Stimulated activated CD4-positive, alpha-beta T cell treated with anti-CD3 and anti-CD28 coated beads, TNF-alpha, amount 100 ng/mL, for 4 hours (primary cell): ENCODE measurements at regions not wholly inside any gene's neighbourhood (a gene's known extent, or its start where the extent isn't known, plus 50 kb on each side); places are given as distances from the start of the nearest gene placed in this dataset.

Experiments
- DNase-seq, 3 experiments: peaks; one replicate each; pipeline ENCODE4 v3.0.0-alpha.2; 2020; ENCODE audit warnings: low read depth in 3 of 3

- DNase-seq = no peak
Observed at GRCh38 chr16:79980650-79981521, 380.3 kb upstream of the MAF start.

GRCh38 chr16:79977940-79978836 is 377.7 kb upstream of the MAF start:
- DNase-seq = no peak

GRCh38 chr16:79973320-79973719 is 372.8 kb upstream of the MAF start:
- DNase-seq = no peak

GRCh38 chr16:79972053-79972704 is 371.6 kb upstream of the MAF start:
- no peak for DNase-seq

GRCh38 chr16:79971237-79971572 is 370.7 kb upstream of the MAF start:
- no peak for DNase-seq

GRCh38 chr16:79970551-79971236 is 370.2 kb upstream of the MAF start:
- DNase-seq = no peak

- no peak for DNase-seq
Observed at GRCh38 chr16:79970087-79970486, 369.6 kb upstream of the MAF start.

- DNase-seq = no peak
Observed at GRCh38 chr16:79969458-79969857, 368.9 kb upstream of the MAF start.

- DNase-seq = no peak
Observed at GRCh38 chr16:79966226-79966625, 365.7 kb upstream of the MAF start.

GRCh38 chr16:79965718-79966117 is 365.2 kb upstream of the MAF start:
- DNase-seq = no peak

- no peak for DNase-seq
Observed at GRCh38 chr16:79964104-79964503, 363.6 kb upstream of the MAF start.

- DNase-seq = no peak
Observed at GRCh38 chr16:79962962-79963361, 362.4 kb upstream of the MAF start.

GRCh38 chr16:79959226-79959625 is 358.7 kb upstream of the MAF start:
- no peak for DNase-seq

GRCh38 chr16:79954921-79955705 is 354.6 kb upstream of the MAF start:
- no peak for DNase-seq

- no peak for DNase-seq
Observed at GRCh38 chr16:79950932-79951719, 350.6 kb upstream of the MAF start.

GRCh38 chr16:79949417-79949816 is 348.9 kb upstream of the MAF start:
- no peak for DNase-seq

GRCh38 chr16:79947771-79948170 is 347.2 kb upstream of the MAF start:
- no peak for DNase-seq

GRCh38 chr16:79946252-79946651 is 345.7 kb upstream of the MAF start:
- DNase-seq = no peak

GRCh38 chr16:79943736-79944135 is 343.2 kb upstream of the MAF start:
- no peak for DNase-seq

GRCh38 chr16:79938575-79938974 is 338.0 kb upstream of the MAF start:
- no peak for DNase-seq
